GM12878 (cell line): ENCODE measurements at regions not wholly inside any gene's neighbourhood (a gene's known extent, or its start where the extent isn't known, plus 50 kb on each side); places are given as distances from the start of the nearest gene placed in this dataset.

ENCODE experiments used
- CHD4 ChIP-seq: fragments of 200-600 bp; sonication (generic); IDR thresholded peaks from 2 replicates; pipeline ENCODE4 v1.6.1; 2016; ENCODE audit warnings: mild to moderate bottlenecking
- CTCF ChIP-seq, 3 experiments: IDR thresholded peaks in 2 of 3; conservative IDR thresholded peaks in 1 of 3; 2 replicates each; pipeline ENCODE4 v1.5.1; 2011; ENCODE audit warnings: low read depth in 3 of 3, low read length in 3 of 3, mild to moderate bottlenecking in 3 of 3, control low read depth in 2 of 3, moderate library complexity in 2 of 3, inconsistent platforms in 1 of 3, mixed read lengths in 1 of 3; ENCODE audit not compliant: control insufficient read depth in 2 of 3, insufficient read depth in 1 of 3; ENCODE audit errors: extremely low read depth in 1 of 3
- TCF12 ChIP-seq: IDR thresholded peaks from 2 replicates; pipeline ENCODE4 v1.6.1; 2011; ENCODE audit warnings: low read depth, mild to moderate bottlenecking, low read length
- YBX1 ChIP-seq: fragments of 450-650 bp; IDR thresholded peaks from 2 replicates; pipeline ENCODE4 v1.6.1; 2016; ENCODE audit warnings: antibody characterized with exemption
- YY1 ChIP-seq: IDR thresholded peaks from 2 replicates; pipeline ENCODE4 v1.6.1; 2011; ENCODE audit warnings: low read depth, mild to moderate bottlenecking, low read length
- TF ChIP-seq, protein P1 (sequence below): fragments of 450-650 bp; IDR thresholded peaks from 2 replicates; pipeline ENCODE4 v1.6.1; 2017; ENCODE audit warnings: mild to moderate bottlenecking, moderate library complexity
- TF ChIP-seq, protein P2 (sequence below): IDR thresholded peaks from 2 replicates; pipeline ENCODE4 v1.6.1; 2011; ENCODE audit warnings: borderline replicate concordance, low read depth, mild to moderate bottlenecking, moderate library complexity, mixed read lengths, low read length; ENCODE audit not compliant: insufficient read depth; ENCODE audit errors: extremely low read length

- TF ChIP-seq, protein P1, sequence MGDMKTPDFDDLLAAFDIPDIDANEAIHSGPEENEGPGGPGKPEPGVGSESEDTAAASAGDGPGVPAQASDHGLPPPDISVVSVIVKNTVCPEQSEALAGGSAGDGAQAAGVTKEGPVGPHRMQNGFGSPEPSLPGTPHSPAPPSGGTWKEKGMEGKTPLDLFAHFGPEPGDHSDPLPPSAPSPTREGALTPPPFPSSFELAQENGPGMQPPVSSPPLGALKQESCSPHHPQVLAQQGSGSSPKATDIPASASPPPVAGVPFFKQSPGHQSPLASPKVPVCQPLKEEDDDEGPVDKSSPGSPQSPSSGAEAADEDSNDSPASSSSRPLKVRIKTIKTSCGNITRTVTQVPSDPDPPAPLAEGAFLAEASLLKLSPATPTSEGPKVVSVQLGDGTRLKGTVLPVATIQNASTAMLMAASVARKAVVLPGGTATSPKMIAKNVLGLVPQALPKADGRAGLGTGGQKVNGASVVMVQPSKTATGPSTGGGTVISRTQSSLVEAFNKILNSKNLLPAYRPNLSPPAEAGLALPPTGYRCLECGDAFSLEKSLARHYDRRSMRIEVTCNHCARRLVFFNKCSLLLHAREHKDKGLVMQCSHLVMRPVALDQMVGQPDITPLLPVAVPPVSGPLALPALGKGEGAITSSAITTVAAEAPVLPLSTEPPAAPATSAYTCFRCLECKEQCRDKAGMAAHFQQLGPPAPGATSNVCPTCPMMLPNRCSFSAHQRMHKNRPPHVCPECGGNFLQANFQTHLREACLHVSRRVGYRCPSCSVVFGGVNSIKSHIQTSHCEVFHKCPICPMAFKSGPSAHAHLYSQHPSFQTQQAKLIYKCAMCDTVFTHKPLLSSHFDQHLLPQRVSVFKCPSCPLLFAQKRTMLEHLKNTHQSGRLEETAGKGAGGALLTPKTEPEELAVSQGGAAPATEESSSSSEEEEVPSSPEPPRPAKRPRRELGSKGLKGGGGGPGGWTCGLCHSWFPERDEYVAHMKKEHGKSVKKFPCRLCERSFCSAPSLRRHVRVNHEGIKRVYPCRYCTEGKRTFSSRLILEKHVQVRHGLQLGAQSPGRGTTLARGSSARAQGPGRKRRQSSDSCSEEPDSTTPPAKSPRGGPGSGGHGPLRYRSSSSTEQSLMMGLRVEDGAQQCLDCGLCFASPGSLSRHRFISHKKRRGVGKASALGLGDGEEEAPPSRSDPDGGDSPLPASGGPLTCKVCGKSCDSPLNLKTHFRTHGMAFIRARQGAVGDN: no peak
- TF ChIP-seq CTCF (IDR thresholded peaks at IDR 0.05 in 2 of 3, conservative IDR thresholded peaks at IDR 0.05 in 1 of 3; ENCODE audit: control insufficient read depth in 2 of 3, extremely low read depth in 1 of 3, insufficient read depth in 1 of 3, low read depth in 3 of 3, low read length in 3 of 3): peak; percentile 66 to 81 (median 77)
- TF ChIP-seq YY1: peak; percentile 59; the same call in 1 of the 2 replicates
- TF ChIP-seq CHD4: no peak
- 0 out of 2 replicates have a peak, but pooled peaks have one; percentile 53 for TF ChIP-seq TCF12
- TF ChIP-seq, protein P2, sequence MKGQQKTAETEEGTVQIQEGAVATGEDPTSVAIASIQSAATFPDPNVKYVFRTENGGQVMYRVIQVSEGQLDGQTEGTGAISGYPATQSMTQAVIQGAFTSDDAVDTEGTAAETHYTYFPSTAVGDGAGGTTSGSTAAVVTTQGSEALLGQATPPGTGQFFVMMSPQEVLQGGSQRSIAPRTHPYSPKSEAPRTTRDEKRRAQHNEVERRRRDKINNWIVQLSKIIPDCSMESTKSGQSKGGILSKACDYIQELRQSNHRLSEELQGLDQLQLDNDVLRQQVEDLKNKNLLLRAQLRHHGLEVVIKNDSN: no peak
- no peak for TF ChIP-seq YBX1
These were observed 268.7 kb downstream of the XXYLT1 start (continued) for GRCh38 chr3:195001961-195002861.
